Pancreas (tissue), 10 donors: ENCODE measurements at regions not wholly inside any gene's neighbourhood (a gene's known extent, or its start where the extent isn't known, plus 50 kb on each side); places are given as distances from the start of the nearest gene placed in this dataset.
"Not testable (repeated sequence)": the region's sequence is repeated elsewhere in the genome, so short reads cannot be mapped to it uniquely, and the experiment has no call there.

Experiments used
- ATAC-seq, 4 donors: fragments of 200-7000 bp; cut with Tn5 transposase; one replicate each; pipeline versions ENCODE4 v1.8.0 to v1.9.1; 2020; ENCODE audit warnings: mild to moderate bottlenecking in 4 of 4, moderate library complexity in 4 of 4
- DNase-seq, 6 donors: peaks; one replicate each; pipeline ENCODE4 v3.0.0-alpha.2; 2020
- FAIRE-seq: peaks from 2 replicates; lab custom pipeline; 2012; peaks lifted over from hg19 to GRCh38; lab: Jason Lieb, UNC
- H3K27ac ChIP-seq, 4 donors: fragments of 200-600 bp; sonication (generic); 1 replicate in 3 of 4; 2 replicates in 1 of 4; pipeline versions ENCODE4 v1.5.0 to v1.8.0; 2020
- H3K27me3 ChIP-seq, 4 donors: fragments of 200-600 bp; one replicate each; pipeline ENCODE4 v1.8.0; 2021
- H3K36me3 ChIP-seq, 3 donors: fragments of 200-600 bp; sonication (generic) in 1 of 3; one replicate each; pipeline versions ENCODE4 v1.5.0 to v1.8.0; 2020 to 2021
- H3K4me1 ChIP-seq, 3 donors: fragments of 200-600 bp; one replicate each; pipeline ENCODE4 v1.8.0; 2021
- H3K4me3 ChIP-seq, 4 donors: fragments of 200-600 bp; sonication (generic) in 2 of 4; one replicate each; pipeline versions ENCODE4 v1.5.0 to v1.8.0; 2020 to 2021
- H3K9me3 ChIP-seq, 4 donors: fragments of 200-600 bp; one replicate each; pipeline ENCODE4 v1.8.0; 2021
- WGBS, 2 donors: extraction: QIAGEN DNeasy Blood & Tissue Kit; methylation state at CpG; one replicate each; pipeline ENCODE4 v1.1.7; 2013; 5-methylcytosine and 5-hydroxymethylcytosine counted together
- intact Hi-C, 3 donors: fragments of 100-400 bp; cut with DNase I; formaldehyde crosslinking; loops; one replicate each; pipeline versions ENCODE4 v1.11.1 to v1.14.2; 2022
- TF ChIP-seq, protein P1 (sequence below), 4 donors: fragments of 200-600 bp; sonication (generic) in 3 of 4; IDR thresholded peaks; one replicate each; pipeline versions ENCODE4 v1.5.0 to v1.8.0; 2021; ENCODE audit warnings: antibody characterized with exemption in 4 of 4
- donor health status: healthy with polysubstance abuse.
- donor health status: DM: no; HTN: no; CAD: no; lungs with moderate emphysema.
- donor health status: DM: no; HTN: no; CAD: no.
- donor health status: control.
- donor health status: control.
- donor health status: Bipolar disorder and iron deficiency.
- donor health status: DM: yes; HTN: yes; CAD: no.
- donor health status: DM: no; HTN: no; CAD: no.
- donor health status: DM: no; HTN: no; CAD: no.
- donor health status: DM: yes; HTN: yes; CAD: no.

DNA sequence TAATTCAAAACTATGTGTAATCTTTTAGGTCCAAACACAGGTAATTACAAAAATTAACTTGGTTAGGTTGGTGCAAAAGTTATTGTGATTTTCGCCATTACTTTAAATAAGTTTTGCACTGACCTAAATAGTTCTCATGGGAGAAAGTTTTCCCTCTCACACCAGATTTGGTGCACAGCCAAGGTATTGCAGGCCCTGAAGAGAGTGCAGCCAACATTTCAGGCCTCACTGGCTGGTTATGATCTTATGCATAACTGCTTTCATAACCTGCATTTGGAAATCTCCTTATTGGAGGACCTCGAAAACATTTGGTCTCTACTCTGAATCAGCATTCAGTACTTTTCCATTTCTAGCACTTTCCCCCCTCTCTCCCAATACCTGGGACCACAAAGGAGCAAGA, 993.1 kb upstream of the MANEA start:
- FAIRE-seq (no peak), ATAC-seq (no peak), DNase-seq (no peak)
- TF ChIP-seq, protein P1, sequence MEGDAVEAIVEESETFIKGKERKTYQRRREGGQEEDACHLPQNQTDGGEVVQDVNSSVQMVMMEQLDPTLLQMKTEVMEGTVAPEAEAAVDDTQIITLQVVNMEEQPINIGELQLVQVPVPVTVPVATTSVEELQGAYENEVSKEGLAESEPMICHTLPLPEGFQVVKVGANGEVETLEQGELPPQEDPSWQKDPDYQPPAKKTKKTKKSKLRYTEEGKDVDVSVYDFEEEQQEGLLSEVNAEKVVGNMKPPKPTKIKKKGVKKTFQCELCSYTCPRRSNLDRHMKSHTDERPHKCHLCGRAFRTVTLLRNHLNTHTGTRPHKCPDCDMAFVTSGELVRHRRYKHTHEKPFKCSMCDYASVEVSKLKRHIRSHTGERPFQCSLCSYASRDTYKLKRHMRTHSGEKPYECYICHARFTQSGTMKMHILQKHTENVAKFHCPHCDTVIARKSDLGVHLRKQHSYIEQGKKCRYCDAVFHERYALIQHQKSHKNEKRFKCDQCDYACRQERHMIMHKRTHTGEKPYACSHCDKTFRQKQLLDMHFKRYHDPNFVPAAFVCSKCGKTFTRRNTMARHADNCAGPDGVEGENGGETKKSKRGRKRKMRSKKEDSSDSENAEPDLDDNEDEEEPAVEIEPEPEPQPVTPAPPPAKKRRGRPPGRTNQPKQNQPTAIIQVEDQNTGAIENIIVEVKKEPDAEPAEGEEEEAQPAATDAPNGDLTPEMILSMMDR (IDR thresholded peaks at IDR 0.05): no peak
- 79 to 98% methylated on average over 2 of the region's 2 CpGs for WGBS, 2 donors
- no peaks in the 10 kb centered on the region for H3K36me3 ChIP-seq
- intact Hi-C loops: no loop called here
- H3K27ac ChIP-seq: no peak overlapping the region
- H3K4me1 ChIP-seq: no peaks in the 10 kb centered on the region
- no peaks in the 10 kb centered on the region for H3K9me3 ChIP-seq
- no peaks in the 10 kb centered on the region for H3K27me3 ChIP-seq
- no peak overlapping the region for H3K4me3 ChIP-seq

DNA sequence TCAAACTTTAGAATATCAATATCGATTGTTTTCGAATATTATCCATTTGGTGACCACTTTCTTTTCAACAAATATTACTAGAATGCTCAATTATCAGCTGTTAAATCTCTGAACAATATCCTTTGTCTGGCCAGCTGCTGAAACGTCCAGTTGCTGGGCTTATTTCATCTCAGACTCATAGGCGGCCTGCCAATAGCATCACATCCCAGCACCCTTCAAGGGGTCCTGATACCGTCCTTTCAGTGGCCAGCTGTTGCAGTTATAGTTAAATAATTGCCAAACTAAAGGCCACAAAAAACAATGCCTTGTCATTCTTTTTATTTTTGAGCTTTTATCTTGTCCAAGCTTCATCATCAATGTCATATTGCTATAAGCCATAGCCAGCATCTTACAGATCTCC, 1006.8 kb upstream of the MANEA start:
- no peak overlapping the region for H3K4me3 ChIP-seq
- ATAC-seq (no peak), DNase-seq (no peak), FAIRE-seq (no peak)
- intact Hi-C loops: no loop called here
- H3K4me1 ChIP-seq: no peaks in the 10 kb centered on the region
- H3K36me3 ChIP-seq: no peaks in the 10 kb centered on the region
- H3K9me3 ChIP-seq: no peaks in the 10 kb centered on the region
- WGBS, 2 donors: 40 to 52% methylated on average over 5 of the region's 5 CpGs
- H3K27me3 ChIP-seq: no peaks in the 10 kb centered on the region
- TF ChIP-seq, protein P1 (IDR thresholded peaks at IDR 0.05): no peak
- H3K27ac ChIP-seq: no peak overlapping the region

DNA sequence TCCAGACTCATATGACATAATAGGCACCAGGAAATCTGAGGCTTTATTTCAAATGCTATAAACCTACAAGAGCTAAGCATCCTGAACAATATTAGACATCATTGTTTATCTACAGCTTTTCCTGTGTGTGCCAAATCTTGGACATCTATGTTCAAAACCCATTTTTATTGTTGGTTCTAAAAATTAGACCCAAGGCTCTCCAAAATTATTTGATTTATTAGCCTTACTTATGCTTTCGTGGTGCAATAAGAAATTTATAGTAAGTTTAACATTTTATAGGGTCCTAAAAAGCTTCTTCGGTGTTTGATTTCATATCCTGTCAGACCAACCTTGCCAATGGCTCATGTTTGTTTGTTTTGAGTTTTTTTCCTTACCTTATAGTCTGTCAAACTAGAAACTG, 1014.5 kb upstream of the MANEA start:
- Histone ChIP-seq H3K27ac (no peak overlapping the region), H3K4me3 (no peak overlapping the region), H3K4me1 (no peaks in the 10 kb centered on the region), H3K36me3 (no peaks in the 10 kb centered on the region), H3K27me3 (no peaks in the 10 kb centered on the region), H3K9me3 (no peaks in the 10 kb centered on the region)
- 55 to 56% methylated on average over 2 of the region's 2 CpGs for WGBS, 2 donors
- DNase-seq (no peak), FAIRE-seq (no peak), ATAC-seq (no peak)
- intact Hi-C loops: no loop called here
- TF ChIP-seq, protein P1 (IDR thresholded peaks at IDR 0.05): no peak

DNA sequence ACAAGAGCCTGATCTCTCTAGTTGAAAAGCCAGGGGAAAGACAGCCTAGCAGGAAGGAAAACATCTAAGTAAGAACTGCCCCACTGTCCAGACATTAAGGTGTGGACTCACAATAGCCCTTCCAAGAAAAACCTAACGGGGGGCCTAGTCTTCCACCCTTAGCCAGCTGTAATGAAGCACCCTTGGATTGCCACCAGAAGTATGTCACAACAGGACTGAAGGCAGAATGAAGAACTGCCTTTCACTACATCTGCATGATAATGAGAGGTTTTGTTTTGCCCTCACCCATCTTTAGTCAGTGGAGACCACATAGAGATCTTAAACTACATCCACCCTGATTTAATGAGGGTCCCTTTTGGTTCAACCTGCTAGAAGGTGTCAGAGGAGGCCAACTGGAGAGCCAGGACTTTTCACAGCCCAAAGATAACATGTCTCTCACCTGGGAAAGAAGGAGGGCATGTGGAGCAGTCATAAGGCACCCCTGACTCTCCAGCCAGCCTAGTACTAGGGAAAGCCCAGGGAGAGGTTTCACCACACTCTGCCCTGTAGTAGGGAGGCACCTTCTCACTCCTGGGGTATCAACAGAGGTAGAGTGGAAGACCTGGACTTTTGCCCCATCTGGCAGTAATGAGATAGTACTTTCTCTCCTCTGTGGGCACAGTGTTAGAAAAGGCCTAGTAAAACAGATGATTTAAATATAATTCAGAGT, 1017.4 kb upstream of the MANEA start:
- Histone ChIP-seq H3K4me3 (no peak overlapping the region), H3K27me3 (no peaks in the 10 kb centered on the region), H3K9me3 (no peaks in the 10 kb centered on the region), H3K4me1 (no peaks in the 10 kb centered on the region), H3K27ac (no peak overlapping the region), H3K36me3 (no peaks in the 10 kb centered on the region)
- ATAC-seq (no peak), DNase-seq (no peak), FAIRE-seq (no peak)
- 38 to 60% methylated on average over 1 of the region's 1 CpG for WGBS, 2 donors
- intact Hi-C loops: no loop called here
- TF ChIP-seq, protein P1 (IDR thresholded peaks at IDR 0.05): no peak

DNA sequence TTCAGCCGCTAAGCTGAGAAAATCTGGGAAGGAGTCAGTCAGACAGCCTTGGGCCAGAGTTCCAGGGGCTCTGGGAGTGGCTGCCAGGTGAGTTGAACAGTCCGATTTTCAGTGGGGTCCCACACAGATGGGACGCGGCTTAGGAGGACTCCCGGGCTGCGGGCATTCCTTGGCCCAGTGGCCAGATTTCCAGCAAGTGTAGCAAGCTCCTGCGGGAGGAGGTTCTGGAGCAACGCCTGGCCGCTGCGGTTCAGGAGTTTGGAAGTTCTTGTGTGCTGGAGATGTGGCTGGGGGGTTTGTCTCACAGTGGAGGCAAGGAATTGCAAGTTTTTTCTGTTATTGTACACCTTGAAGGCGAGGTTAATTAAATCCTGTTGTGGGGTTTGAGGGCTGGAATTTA, 1020.1 kb upstream of the MANEA start:
- intact Hi-C loops, H3K27ac ChIP-seq, DNase-seq, ATAC-seq, H3K4me3 ChIP-seq, H3K27me3 ChIP-seq, H3K4me1 ChIP-seq, H3K36me3 ChIP-seq, H3K9me3 ChIP-seq, FAIRE-seq: not testable (repeated sequence)
- 81 to 85% methylated on average over 11 of the region's 11 CpGs for WGBS, 2 donors
